ENCODE measurements at regions not wholly inside any gene's neighbourhood (a gene's known extent, or its start where the extent isn't known, plus 50 kb on each side); places are given as distances from the start of the nearest gene placed in this dataset.

GRCh38 chr4:110959041-110959643 is 336.3 kb upstream of the PITX2 start:
- DNase-seq (ENCODE audit: low read depth), result no peak

- no peak for DNase-seq (ENCODE audit: low read depth)
Measured at GRCh38 chr4:110961066-110961465, 338.2 kb upstream of the PITX2 start.

DNA sequence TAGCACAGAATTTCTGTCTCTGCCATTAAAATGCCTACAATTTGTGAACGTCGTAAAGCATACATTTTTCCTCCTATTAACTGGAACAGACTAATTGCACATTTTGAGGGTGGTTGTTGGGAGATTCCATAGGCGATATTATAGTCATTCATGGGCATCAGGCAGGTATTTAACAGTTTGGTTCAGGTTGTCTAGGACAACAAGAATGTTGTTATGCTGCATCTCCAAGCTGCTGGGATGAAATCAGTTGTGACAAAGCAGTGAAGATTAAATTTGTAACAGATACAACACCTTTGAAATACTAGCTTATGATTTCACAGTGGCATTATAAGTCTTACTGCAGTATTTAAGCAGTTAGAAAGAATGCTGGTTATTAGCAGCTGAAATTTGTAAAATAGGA is 339.7 kb upstream of the PITX2 start:
- no peak for DNase-seq (ENCODE audit: low read depth)

- no peak for DNase-seq (ENCODE audit: low read depth)
Measured at GRCh38 chr4:110963662-110964280, 340.9 kb upstream of the PITX2 start.

GRCh38 chr4:110967936-110968335 is 345.1 kb upstream of the PITX2 start:
- DNase-seq (ENCODE audit: low read depth), result no peak

GRCh38 chr4:110970642-110971041 is 347.8 kb upstream of the PITX2 start:
- no peak for DNase-seq (ENCODE audit: low read depth)

- DNase-seq (ENCODE audit: low read depth), result no peak
Measured at GRCh38 chr4:110975338-110975737, 352.5 kb upstream of the PITX2 start.

- no peak for DNase-seq (ENCODE audit: low read depth)
Measured at GRCh38 chr4:110977554-110977953, 354.7 kb upstream of the PITX2 start.

- no peak for DNase-seq (ENCODE audit: low read depth)
Measured at GRCh38 chr4:110978761-110979160, 355.9 kb upstream of the PITX2 start.

DNA sequence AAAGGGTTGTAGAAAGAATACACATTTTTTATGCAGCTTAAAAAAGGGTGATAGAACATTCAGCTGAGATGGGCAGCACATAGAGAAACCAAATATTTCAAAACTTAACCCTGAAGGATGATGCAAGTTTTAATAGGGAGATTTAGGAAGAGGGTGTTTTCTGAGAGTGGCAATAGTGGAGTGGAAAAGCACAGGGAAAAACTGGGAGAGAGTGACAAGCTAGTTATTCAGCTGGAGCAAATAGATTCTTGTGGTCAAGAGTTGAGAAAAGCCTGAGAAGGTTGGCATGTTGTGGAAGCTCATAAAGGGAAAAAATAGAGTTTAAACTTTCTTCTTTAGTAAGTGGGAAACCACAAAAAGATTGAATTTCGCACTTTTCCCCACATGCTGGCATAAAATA is 359.6 kb upstream of the PITX2 start:
- DNase-seq (ENCODE audit: low read depth), result no peak

- DNase-seq (ENCODE audit: low read depth), result no peak
Measured at GRCh38 chr4:110988722-110989121, 365.8 kb upstream of the PITX2 start.

GRCh38 chr4:110989125-110989524 is 366.2 kb upstream of the PITX2 start:
- DNase-seq (ENCODE audit: low read depth), result no peak

DNA sequence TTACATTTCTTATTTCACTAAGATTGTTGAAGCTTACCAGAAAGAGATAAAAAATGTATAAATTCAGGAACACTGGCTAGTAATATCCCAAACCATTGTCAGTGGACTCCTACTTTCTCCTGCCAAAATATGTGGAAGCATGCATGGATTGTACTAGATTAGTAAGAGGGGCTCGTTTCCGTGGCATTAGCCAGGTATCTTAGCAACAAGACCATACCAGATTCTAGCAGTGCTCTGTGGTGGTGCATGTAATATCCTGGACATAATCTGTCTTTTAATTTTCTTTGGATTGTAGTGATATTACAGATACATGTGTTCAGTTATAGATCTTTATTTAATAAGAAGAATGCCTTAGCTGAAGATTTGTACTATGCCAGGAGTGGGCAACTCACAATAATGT is 371.9 kb upstream of the PITX2 start:
- DNase-seq (ENCODE audit: low read depth), result no peak

- DNase-seq (ENCODE audit: low read depth), result no peak
Measured at GRCh38 chr4:110998320-110998719, 375.4 kb upstream of the PITX2 start.

GRCh38 chr4:111011458-111011857 is 388.6 kb upstream of the PITX2 start:
- DNase-seq (ENCODE audit: low read depth), result no peak

DNA sequence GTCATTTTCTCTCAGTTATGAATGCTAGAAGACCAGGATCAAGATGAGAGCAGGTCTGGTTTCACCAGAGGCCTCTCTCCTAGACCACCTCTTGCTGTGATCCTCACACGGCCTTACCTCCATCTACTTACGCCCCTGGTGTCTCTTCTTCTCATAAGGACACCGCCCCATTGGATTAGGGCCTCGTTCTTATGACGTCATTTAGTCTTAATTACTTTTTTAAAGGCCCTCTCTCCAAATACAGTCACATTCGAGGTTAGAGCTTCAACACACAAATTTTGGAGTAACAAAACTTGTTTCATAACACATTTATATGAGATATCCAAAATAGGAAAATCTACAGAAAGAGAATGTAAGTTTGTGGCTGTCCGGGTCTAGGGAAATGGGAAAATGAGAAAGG is 391.0 kb upstream of the PITX2 start:
- DNase-seq (ENCODE audit: low read depth), result no peak

DNA sequence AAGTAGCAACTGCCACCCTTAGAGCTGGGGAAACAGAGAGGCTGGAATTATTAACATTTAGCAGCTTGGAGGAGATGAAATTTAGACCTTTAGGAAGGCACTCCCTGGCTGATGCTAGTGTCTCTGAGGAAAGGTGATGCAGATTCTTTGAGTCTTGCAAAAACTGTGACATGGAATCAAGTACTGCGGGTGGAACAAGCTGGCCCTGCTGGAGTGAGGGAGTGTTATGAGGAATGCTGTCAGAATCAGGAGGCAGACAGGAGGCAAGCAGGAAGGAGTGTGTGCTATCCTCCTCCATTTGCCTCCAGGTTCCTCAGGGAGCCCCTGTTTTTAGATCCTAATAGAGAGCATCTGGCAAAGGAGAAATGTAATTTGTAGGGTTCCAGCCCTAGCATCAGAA is 391.7 kb upstream of the PITX2 start:
- no peak for DNase-seq (ENCODE audit: low read depth)

DNA sequence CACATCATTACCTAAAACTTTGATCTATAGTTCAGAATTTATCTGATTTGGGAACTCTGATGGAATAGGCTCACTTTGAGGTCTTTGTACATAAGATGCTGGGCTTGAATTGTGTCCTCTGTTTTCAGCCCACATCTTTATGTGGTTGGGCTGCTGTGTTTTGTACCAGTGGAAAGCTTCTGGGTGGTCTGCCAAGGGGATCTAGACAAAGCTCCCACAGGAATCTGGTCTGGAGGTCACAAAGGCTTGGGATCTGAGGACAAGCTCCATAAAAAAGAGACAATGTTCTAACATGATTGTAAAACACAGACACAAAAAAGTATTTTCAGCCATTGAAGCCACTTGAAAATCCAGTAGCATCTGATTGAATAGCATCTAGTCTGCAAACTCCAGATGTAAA is 393.5 kb upstream of the PITX2 start:
- DNase-seq (ENCODE audit: low read depth), result no peak

GRCh38 chr4:111018216-111018615 is 395.3 kb upstream of the PITX2 start:
- DNase-seq (ENCODE audit: low read depth), result no peak

DNA sequence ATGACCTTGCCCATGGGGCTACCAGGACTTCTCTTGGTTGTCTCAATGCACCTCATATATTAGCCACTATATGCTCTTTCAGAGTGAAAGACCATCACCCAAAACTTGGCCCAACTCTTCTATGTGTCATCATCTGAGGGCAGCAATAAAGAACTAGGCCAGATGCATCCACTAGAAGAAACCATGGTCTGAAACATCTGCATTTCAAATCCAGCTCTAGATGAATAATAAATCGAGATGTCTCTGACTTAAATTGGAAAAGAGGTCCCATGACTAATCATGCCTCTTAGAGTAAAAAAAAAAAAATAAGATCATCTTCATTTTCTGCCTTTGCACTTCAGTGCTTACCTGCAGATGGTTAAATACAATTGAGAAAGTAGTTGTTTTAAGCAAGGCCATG is 397.6 kb upstream of the PITX2 start:
- no peak for DNase-seq (ENCODE audit: low read depth)

DNA sequence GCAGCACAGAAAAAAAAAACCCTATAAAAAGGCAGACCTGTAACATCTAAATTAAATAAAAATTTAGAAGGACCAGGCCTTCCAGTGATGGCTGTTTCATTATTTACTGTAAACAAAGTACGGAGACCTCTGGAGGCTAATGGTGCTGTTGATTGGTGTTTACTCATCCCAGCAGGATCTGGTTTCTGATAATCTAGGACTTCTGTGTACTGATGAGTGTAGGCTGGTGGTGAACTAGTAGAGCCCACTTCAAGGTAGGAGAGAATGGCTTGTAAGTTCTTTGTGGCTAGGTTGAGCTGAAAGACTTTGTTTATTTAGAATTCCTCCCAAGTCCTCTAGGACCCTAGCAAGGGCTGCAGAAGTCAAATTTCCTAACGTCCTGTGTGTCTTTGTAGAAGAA is 398.1 kb upstream of the PITX2 start:
- DNase-seq (ENCODE audit: low read depth), result no peak

DNA sequence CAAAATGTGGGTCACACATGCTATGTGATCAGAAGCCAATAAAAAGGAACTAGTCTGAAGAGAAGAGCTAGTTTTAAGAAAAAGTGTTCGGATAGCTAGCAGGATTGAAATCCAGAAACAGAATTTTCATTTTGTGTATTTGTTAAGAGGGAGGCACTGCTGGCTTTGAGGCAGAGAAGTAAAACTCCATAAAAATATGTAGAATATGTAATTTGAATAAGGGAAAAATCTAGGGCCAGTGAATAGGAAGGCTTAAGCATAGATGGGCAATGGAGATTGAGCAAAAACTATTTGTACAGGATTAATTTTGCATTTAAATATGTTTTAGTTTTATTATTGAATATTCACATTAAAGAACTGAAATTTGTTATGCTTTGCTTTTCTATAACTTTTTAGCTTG is 399.9 kb upstream of the PITX2 start:
- no peak for DNase-seq (ENCODE audit: low read depth)

DNA sequence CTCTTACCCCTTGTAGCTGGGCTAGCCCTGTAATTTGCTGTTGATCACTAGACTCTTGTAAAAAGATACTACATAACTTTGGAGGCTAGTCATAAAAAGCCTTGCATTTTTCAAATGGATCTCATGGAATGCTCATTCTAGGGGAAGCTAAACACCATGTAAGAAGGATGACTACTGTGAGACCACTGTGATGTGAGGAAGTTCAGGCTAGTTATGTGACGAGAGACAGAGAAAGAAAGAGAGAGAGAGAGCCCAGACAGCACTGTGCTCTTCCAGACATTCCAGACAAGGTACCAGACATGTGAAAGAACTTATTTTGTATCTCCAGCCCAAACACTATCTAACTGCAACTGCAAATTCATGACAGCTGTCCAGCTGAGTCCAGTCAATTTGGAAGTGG is 404.6 kb upstream of the PITX2 start:
- DNase-seq (ENCODE audit: low read depth), result no peak

DNA sequence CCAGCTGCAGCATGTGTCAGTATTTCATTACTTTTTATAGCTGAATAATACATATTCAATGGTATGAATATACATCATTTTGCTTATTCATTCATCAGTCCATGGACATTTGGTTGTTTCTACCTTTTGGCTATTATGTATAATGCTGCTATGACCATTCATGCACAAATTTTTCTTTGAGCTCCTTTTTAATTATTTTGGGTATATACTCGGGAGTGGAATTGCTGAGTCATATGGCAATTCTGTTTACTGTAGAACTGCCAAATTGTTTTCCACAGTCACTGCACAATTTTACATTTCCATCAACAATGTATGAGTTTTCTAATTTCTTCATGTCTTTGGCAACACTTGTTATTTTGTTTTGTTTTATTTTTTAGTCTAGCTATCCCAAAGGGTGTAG is 405.9 kb upstream of the PITX2 start:
- no peak for DNase-seq (ENCODE audit: low read depth)

Data from RPMI7951 (cell line).